HEK293 (cell line): ENCODE measurements at regions not wholly inside any gene's neighbourhood (a gene's known extent, or its start where the extent isn't known, plus 50 kb on each side); places are given as distances from the start of the nearest gene placed in this dataset.

Experiments used
- ZNF114 ChIP-seq: fragments of 450-650 bp; formaldehyde crosslinking; IDR thresholded peaks from 2 replicates; pipeline ENCODE4 v1.5.0; 2017; ENCODE audit warnings: missing biosample characterization, missing genetic modification characterization
- ZNF140 ChIP-seq: fragments of 450-650 bp; formaldehyde crosslinking; IDR thresholded peaks from 2 replicates; pipeline ENCODE4 v1.5.1; 2016; ENCODE audit warnings: missing biosample characterization, missing genetic modification characterization
- ZNF19 ChIP-seq: fragments of 450-650 bp; formaldehyde crosslinking; IDR thresholded peaks from 2 replicates; pipeline ENCODE4; 2016; ENCODE audit warnings: missing biosample characterization, missing genetic modification characterization, low read depth
- ZNF394 ChIP-seq: fragments of 450-650 bp; formaldehyde crosslinking; IDR thresholded peaks from 2 replicates; pipeline ENCODE4 v1.5.1; 2016; ENCODE audit warnings: missing biosample characterization, missing genetic modification characterization, mild to moderate bottlenecking, moderate library complexity, borderline replicate concordance
- ZNF530 ChIP-seq: fragments of 450-650 bp; formaldehyde crosslinking; IDR thresholded peaks from 2 replicates; pipeline ENCODE4 v1.5.1; 2016; ENCODE audit warnings: low read depth, missing biosample characterization, missing genetic modification characterization
- TF ChIP-seq, protein P1 (sequence below): fragments of 450-650 bp; formaldehyde crosslinking; IDR thresholded peaks from 2 replicates; pipeline ENCODE4 v1.5.1; 2017; ENCODE audit warnings: missing biosample characterization, missing genetic modification characterization
- TF ChIP-seq, protein P2 (sequence below): fragments of 450-650 bp; formaldehyde crosslinking; IDR thresholded peaks from 2 replicates; pipeline ENCODE4 v1.5.1; 2016; ENCODE audit warnings: missing biosample characterization, missing genetic modification characterization, low read depth
- TF ChIP-seq, protein P3 (sequence below): fragments of 450-650 bp; formaldehyde crosslinking; IDR thresholded peaks from 2 replicates; pipeline ENCODE4 v1.5.1; 2016; ENCODE audit warnings: missing biosample characterization, missing genetic modification characterization
- TF ChIP-seq, protein P4 (sequence below): fragments of 450-650 bp; formaldehyde crosslinking; IDR thresholded peaks from 2 replicates; pipeline ENCODE4 v1.5.1; 2016; ENCODE audit warnings: missing biosample characterization, missing genetic modification characterization
- TF ChIP-seq, protein P5 (sequence below): fragments of 450-650 bp; formaldehyde crosslinking; conservative IDR thresholded peaks from 2 replicates; pipeline ENCODE4 v1.5.1; 2016; ENCODE audit warnings: low read depth, missing biosample characterization, missing genetic modification characterization
- TF ChIP-seq, protein P6 (sequence below): fragments of 450-650 bp; formaldehyde crosslinking; IDR thresholded peaks from 2 replicates; pipeline ENCODE4 v1.5.1; 2016; ENCODE audit warnings: missing biosample characterization, missing genetic modification characterization

DNA sequence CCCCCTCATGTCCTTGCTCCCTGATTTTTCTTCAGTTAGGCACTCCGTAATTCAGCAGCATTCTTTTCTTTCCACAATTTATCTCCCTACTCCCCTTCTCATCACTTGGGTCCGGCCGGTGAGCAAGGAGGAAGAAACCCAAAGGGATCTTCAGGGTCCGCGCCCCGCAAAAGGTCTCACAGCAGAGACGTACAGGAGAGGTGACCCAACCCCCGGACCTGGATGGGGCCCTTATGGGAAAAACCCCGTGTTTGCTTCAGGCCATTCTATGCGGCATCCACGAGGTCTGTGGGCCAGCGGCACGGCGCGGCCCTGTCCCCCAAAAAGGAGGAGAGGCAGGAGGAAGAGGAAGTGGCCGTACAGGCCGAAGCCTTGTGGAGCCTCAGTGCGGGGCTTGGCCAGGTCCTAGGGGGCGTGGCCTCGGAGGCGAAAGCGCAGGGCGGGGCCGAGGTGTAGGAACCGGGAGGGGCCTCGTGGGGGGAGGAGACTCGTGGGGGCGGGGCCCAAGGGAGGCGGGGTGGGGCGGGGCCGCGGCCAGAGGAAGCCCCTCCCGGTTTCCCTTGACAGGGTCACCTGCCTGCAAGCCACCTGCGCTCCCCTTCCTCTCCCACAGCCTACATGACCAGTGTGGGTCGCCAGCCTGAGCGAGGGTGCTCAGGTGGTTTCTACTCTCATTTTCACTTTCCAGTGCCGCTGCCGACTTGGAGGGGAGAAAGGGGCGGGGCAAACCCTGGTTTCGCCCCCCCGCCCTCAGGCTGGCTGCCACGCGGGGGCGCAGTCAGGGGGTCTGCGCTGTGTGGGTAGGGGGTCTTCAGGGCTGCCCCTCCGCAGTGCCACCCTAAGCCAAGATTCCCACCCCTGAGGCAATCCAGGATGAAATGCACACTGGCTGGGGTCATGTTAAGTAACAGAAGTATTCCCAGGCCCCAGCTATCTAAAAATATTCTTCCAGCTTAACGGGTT, 156.4 kb upstream of the XPO1 start:
- TF ChIP-seq, protein P1, sequence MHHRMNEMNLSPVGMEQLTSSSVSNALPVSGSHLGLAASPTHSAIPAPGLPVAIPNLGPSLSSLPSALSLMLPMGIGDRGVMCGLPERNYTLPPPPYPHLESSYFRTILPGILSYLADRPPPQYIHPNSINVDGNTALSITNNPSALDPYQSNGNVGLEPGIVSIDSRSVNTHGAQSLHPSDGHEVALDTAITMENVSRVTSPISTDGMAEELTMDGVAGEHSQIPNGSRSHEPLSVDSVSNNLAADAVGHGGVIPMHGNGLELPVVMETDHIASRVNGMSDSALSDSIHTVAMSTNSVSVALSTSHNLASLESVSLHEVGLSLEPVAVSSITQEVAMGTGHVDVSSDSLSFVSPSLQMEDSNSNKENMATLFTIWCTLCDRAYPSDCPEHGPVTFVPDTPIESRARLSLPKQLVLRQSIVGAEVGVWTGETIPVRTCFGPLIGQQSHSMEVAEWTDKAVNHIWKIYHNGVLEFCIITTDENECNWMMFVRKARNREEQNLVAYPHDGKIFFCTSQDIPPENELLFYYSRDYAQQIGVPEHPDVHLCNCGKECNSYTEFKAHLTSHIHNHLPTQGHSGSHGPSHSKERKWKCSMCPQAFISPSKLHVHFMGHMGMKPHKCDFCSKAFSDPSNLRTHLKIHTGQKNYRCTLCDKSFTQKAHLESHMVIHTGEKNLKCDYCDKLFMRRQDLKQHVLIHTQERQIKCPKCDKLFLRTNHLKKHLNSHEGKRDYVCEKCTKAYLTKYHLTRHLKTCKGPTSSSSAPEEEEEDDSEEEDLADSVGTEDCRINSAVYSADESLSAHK, result no peak
- TF ChIP-seq ZNF114 (no peak), ZNF394 (tag by site-specific recombination) (no peak), ZNF19 (tag by site-specific recombination) (no peak), ZNF140 (tag by site-specific recombination) (no peak), ZNF530 (tag by site-specific recombination) (no peak)
- TF ChIP-seq, protein P2, sequence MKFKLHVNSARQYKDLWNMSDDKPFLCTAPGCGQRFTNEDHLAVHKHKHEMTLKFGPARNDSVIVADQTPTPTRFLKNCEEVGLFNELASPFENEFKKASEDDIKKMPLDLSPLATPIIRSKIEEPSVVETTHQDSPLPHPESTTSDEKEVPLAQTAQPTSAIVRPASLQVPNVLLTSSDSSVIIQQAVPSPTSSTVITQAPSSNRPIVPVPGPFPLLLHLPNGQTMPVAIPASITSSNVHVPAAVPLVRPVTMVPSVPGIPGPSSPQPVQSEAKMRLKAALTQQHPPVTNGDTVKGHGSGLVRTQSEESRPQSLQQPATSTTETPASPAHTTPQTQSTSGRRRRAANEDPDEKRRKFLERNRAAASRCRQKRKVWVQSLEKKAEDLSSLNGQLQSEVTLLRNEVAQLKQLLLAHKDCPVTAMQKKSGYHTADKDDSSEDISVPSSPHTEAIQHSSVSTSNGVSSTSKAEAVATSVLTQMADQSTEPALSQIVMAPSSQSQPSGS (tag by site-specific recombination), result no peak
- TF ChIP-seq, protein P3, sequence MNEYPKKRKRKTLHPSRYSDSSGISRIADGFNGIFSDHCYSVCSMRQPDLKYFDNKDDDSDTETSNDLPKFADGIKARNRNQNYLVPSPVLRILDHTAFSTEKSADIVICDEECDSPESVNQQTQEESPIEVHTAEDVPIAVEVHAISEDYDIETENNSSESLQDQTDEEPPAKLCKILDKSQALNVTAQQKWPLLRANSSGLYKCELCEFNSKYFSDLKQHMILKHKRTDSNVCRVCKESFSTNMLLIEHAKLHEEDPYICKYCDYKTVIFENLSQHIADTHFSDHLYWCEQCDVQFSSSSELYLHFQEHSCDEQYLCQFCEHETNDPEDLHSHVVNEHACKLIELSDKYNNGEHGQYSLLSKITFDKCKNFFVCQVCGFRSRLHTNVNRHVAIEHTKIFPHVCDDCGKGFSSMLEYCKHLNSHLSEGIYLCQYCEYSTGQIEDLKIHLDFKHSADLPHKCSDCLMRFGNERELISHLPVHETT (tag by site-specific recombination), result no peak
- TF ChIP-seq, protein P4, sequence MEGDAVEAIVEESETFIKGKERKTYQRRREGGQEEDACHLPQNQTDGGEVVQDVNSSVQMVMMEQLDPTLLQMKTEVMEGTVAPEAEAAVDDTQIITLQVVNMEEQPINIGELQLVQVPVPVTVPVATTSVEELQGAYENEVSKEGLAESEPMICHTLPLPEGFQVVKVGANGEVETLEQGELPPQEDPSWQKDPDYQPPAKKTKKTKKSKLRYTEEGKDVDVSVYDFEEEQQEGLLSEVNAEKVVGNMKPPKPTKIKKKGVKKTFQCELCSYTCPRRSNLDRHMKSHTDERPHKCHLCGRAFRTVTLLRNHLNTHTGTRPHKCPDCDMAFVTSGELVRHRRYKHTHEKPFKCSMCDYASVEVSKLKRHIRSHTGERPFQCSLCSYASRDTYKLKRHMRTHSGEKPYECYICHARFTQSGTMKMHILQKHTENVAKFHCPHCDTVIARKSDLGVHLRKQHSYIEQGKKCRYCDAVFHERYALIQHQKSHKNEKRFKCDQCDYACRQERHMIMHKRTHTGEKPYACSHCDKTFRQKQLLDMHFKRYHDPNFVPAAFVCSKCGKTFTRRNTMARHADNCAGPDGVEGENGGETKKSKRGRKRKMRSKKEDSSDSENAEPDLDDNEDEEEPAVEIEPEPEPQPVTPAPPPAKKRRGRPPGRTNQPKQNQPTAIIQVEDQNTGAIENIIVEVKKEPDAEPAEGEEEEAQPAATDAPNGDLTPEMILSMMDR (tag by site-specific recombination), result peak; percentile 94
- TF ChIP-seq, protein P5, sequence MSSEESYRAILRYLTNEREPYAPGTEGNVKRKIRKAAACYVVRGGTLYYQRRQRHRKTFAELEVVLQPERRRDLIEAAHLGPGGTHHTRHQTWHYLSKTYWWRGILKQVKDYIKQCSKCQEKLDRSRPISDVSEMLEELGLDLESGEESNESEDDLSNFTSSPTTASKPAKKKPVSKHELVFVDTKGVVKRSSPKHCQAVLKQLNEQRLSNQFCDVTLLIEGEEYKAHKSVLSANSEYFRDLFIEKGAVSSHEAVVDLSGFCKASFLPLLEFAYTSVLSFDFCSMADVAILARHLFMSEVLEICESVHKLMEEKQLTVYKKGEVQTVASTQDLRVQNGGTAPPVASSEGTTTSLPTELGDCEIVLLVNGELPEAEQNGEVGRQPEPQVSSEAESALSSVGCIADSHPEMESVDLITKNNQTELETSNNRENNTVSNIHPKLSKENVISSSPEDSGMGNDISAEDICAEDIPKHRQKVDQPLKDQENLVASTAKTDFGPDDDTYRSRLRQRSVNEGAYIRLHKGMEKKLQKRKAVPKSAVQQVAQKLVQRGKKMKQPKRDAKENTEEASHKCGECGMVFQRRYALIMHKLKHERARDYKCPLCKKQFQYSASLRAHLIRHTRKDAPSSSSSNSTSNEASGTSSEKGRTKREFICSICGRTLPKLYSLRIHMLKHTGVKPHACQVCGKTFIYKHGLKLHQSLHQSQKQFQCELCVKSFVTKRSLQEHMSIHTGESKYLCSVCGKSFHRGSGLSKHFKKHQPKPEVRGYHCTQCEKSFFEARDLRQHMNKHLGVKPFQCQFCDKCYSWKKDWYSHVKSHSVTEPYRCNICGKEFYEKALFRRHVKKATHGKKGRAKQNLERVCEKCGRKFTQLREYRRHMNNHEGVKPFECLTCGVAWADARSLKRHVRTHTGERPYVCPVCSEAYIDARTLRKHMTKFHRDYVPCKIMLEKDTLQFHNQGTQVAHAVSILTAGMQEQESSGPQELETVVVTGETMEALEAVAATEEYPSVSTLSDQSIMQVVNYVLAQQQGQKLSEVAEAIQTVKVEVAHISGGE, result 0 out of 2 replicates have a peak, but pooled peaks have one; percentile 17
- TF ChIP-seq, protein P6, sequence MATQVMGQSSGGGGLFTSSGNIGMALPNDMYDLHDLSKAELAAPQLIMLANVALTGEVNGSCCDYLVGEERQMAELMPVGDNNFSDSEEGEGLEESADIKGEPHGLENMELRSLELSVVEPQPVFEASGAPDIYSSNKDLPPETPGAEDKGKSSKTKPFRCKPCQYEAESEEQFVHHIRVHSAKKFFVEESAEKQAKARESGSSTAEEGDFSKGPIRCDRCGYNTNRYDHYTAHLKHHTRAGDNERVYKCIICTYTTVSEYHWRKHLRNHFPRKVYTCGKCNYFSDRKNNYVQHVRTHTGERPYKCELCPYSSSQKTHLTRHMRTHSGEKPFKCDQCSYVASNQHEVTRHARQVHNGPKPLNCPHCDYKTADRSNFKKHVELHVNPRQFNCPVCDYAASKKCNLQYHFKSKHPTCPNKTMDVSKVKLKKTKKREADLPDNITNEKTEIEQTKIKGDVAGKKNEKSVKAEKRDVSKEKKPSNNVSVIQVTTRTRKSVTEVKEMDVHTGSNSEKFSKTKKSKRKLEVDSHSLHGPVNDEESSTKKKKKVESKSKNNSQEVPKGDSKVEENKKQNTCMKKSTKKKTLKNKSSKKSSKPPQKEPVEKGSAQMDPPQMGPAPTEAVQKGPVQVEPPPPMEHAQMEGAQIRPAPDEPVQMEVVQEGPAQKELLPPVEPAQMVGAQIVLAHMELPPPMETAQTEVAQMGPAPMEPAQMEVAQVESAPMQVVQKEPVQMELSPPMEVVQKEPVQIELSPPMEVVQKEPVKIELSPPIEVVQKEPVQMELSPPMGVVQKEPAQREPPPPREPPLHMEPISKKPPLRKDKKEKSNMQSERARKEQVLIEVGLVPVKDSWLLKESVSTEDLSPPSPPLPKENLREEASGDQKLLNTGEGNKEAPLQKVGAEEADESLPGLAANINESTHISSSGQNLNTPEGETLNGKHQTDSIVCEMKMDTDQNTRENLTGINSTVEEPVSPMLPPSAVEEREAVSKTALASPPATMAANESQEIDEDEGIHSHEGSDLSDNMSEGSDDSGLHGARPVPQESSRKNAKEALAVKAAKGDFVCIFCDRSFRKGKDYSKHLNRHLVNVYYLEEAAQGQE (tag by site-specific recombination), result no peak
